H1 (cell line): ENCODE measurements at regions not wholly inside any gene's neighbourhood (a gene's known extent, or its start where the extent isn't known, plus 50 kb on each side); places are given as distances from the start of the nearest gene placed in this dataset.

ENCODE experiments used
- CTCF ChIA-PET: fragments of 300-600 bp; sonication (Branson Sonifier 250); formaldehyde crosslinking; loops from one replicate; lab custom pipeline; 2021; ENCODE audit not compliant: partially characterized antibody; lab: Charles Lee
- POLR2A ChIA-PET: fragments of 300-600 bp; sonication (Branson Sonifier 250); formaldehyde crosslinking; loops from one replicate; lab custom pipeline; 2021; ENCODE audit warnings: inconsistent platforms; ENCODE audit not compliant: partially characterized antibody; lab: Charles Lee
- DNase-seq, 2 experiments: peaks; one replicate each; pipeline versions ENCODE4 v3.0.0 to v3.0.0-alpha.2; 2010 to 2022; ENCODE audit warnings: low spot score in 2 of 2, low read depth in 1 of 2, mixed read lengths in 1 of 2
- FAIRE-seq: peaks from 2 replicates; lab custom pipeline; 2011; peaks lifted over from hg19 to GRCh38; lab: Jason Lieb, UNC
- H2AFZ ChIP-seq: 2 replicates; pipeline ENCODE4 v1.8.1; 2012; ENCODE audit warnings: low read length, inconsistent platforms
- H2AK5ac ChIP-seq: 2 replicates; pipeline ENCODE4 v1.6.1; 2013; ENCODE audit warnings: low read depth, low read length
- H2BK120ac ChIP-seq: replicated peaks from 2 replicates; pipeline ENCODE3; 2013; ENCODE audit warnings: low read depth, low read length, inconsistent platforms
- H2BK12ac ChIP-seq: 2 replicates; pipeline ENCODE4 v1.6.1; 2013; ENCODE audit warnings: low read depth, low read length
- H2BK15ac ChIP-seq: 2 replicates; pipeline ENCODE4 v1.6.1; 2013; ENCODE audit warnings: low read length
- H2BK20ac ChIP-seq: 2 replicates; pipeline ENCODE4 v1.6.1; 2013; ENCODE audit warnings: low read length
- H2BK5ac ChIP-seq: 2 replicates; pipeline ENCODE4 v1.6.1; 2013; ENCODE audit warnings: low read depth, low read length
- H3K14ac ChIP-seq: 2 replicates; pipeline ENCODE4 v1.6.1; 2013; ENCODE audit warnings: inconsistent platforms; ENCODE audit not compliant: insufficient read length
- H3K18ac ChIP-seq: 2 replicates; pipeline ENCODE4 v1.6.1; 2013; ENCODE audit warnings: low read length; ENCODE audit errors: extremely low read depth
- H3K23ac ChIP-seq: 2 replicates; pipeline ENCODE4 v1.6.1; 2013; ENCODE audit warnings: inconsistent platforms; ENCODE audit not compliant: insufficient read length
- H3K23me2 ChIP-seq: 2 replicates; pipeline ENCODE4 v1.6.1; 2013; ENCODE audit warnings: low read depth, low read length
- H3K27ac ChIP-seq: 2 replicates; pipeline ENCODE4 v1.6.1; 2011; ENCODE audit warnings: low read depth, low read length, inconsistent platforms
- H3K27me3 ChIP-seq, 4 experiments: replicated peaks in 1 of 4; 1 replicate in 1 of 4; 2 replicates in 3 of 4; pipeline versions ENCODE4 v1.6.1 to v1.8.1; 2011 to 2013; ENCODE audit warnings: low read length in 3 of 4, mild to moderate bottlenecking in 3 of 4, inconsistent platforms in 2 of 4, mixed read lengths in 2 of 4, moderate library complexity in 1 of 4; ENCODE audit not compliant: control insufficient read depth in 3 of 4, insufficient read depth in 3 of 4; ENCODE audit errors: extremely low read depth in 1 of 4
- H3K36me3 ChIP-seq, 4 experiments: 2 replicates each; pipeline versions ENCODE4 v1.6.1 to v1.8.1; 2011 to 2013; ENCODE audit warnings: mild to moderate bottlenecking in 4 of 4, low read length in 3 of 4, moderate library complexity in 2 of 4, control low read depth in 1 of 4, inconsistent platforms in 1 of 4; ENCODE audit not compliant: insufficient read depth in 4 of 4, control insufficient read depth in 2 of 4
- H3K4ac ChIP-seq: replicated peaks from 2 replicates; pipeline ENCODE3; 2013; ENCODE audit warnings: low read length, low read depth, mixed read lengths, inconsistent platforms; ENCODE audit not compliant: insufficient read length
- H3K4me1 ChIP-seq, 4 experiments: replicated peaks in 1 of 4; 1 replicate in 1 of 4; 2 replicates in 3 of 4; pipeline versions ENCODE4 v1.6.1 to v1.8.1; 2011 to 2013; ENCODE audit warnings: low read length in 3 of 4, inconsistent platforms in 2 of 4, mixed read lengths in 1 of 4; ENCODE audit not compliant: insufficient read depth in 4 of 4, control insufficient read depth in 3 of 4
- H3K4me2 ChIP-seq, 2 experiments: 2 replicates each; pipeline versions ENCODE4 v1.6.1 to v1.8.1; 2011 to 2013; ENCODE audit warnings: low read depth in 2 of 2, low read length in 2 of 2, control low read depth in 1 of 2, inconsistent platforms in 1 of 2, mild to moderate bottlenecking in 1 of 2; ENCODE audit not compliant: insufficient read depth in 1 of 2
- H3K4me3 ChIP-seq, 4 experiments: fragments of 200-600, 300-600 bp in 1 of 4; sonication (generic), shearing (Covaris generic), sonication (Bioruptor Twin) in 1 of 4; 2 replicates each; pipeline versions ENCODE4 v1.5.1 to v1.8.1; 2011 to 2016; ENCODE audit warnings: low read length in 4 of 4, low read depth in 3 of 4, control low read depth in 2 of 4, inconsistent platforms in 2 of 4, mild to moderate bottlenecking in 2 of 4, mixed read lengths in 1 of 4, moderate library complexity in 1 of 4; ENCODE audit not compliant: insufficient read depth in 2 of 4; ENCODE audit errors: extremely low read depth in 1 of 4
- H3K56ac ChIP-seq: replicated peaks from 2 replicates; pipeline ENCODE3; 2013; ENCODE audit warnings: low read depth, mild to moderate bottlenecking, mixed read lengths, low read length, inconsistent platforms; ENCODE audit not compliant: insufficient read length
- H3K79me1 ChIP-seq: 2 replicates; pipeline ENCODE4 v1.6.1; 2013; ENCODE audit warnings: low read depth, low read length, control low read depth
- H3K79me2 ChIP-seq, 2 experiments: 2 replicates each; pipeline versions ENCODE4 v1.6.1 to v1.8.1; 2012 to 2013; ENCODE audit warnings: low read length in 2 of 2, mild to moderate bottlenecking in 2 of 2, inconsistent platforms in 1 of 2; ENCODE audit not compliant: insufficient read depth in 2 of 2, control insufficient read depth in 1 of 2
- H3K9ac ChIP-seq, 4 experiments: replicated peaks in 1 of 4; 1 replicate in 1 of 4; 2 replicates in 3 of 4; pipeline versions ENCODE4 v1.6.1 to v1.8.1; 2011 to 2013; ENCODE audit warnings: low read depth in 3 of 4, low read length in 3 of 4, control low read depth in 2 of 4, mild to moderate bottlenecking in 2 of 4, moderate library complexity in 2 of 4, inconsistent platforms in 1 of 4; ENCODE audit errors: extremely low read depth in 1 of 4
- H3K9me3 ChIP-seq, 2 experiments: 2 replicates each; pipeline versions ENCODE4 v1.6.1 to v1.8.1; 2012 to 2013; ENCODE audit warnings: mild to moderate bottlenecking in 2 of 2, moderate library complexity in 2 of 2, control low read depth in 1 of 2, inconsistent platforms in 1 of 2, low read depth in 1 of 2, low read length in 1 of 2, mixed read lengths in 1 of 2; ENCODE audit not compliant: insufficient read depth in 2 of 2
- H4K20me1 ChIP-seq, 2 experiments: replicated peaks in 1 of 2; 2 replicates each; pipeline versions ENCODE3 to v1.8.1; 2011 to 2013; ENCODE audit warnings: inconsistent platforms in 2 of 2, low read length in 2 of 2, mild to moderate bottlenecking in 1 of 2; ENCODE audit not compliant: insufficient read depth in 2 of 2, control insufficient read depth in 1 of 2
- H4K5ac ChIP-seq: 2 replicates; pipeline ENCODE4 v1.6.1; 2013; ENCODE audit warnings: low read length, low read depth, mixed read lengths, inconsistent platforms; ENCODE audit not compliant: insufficient read length
- H4K8ac ChIP-seq: 2 replicates; pipeline ENCODE4 v1.8.0; 2013; ENCODE audit warnings: mild to moderate bottlenecking, moderate library complexity, low read length, inconsistent platforms; ENCODE audit not compliant: insufficient read depth; ENCODE audit errors: extremely low read depth
- H4K91ac ChIP-seq: replicated peaks from 2 replicates; pipeline ENCODE3; 2013; ENCODE audit warnings: low read length, mixed read lengths, inconsistent platforms; ENCODE audit not compliant: insufficient read length
- ASH2L ChIP-seq: fragments of 200-600, 300-600 bp; sonication (generic); IDR thresholded peaks from one replicate; pipeline ENCODE4 v1.7.1; 2017; ENCODE audit warnings: low read length
- CHD2 ChIP-seq: IDR thresholded peaks from 2 replicates; pipeline ENCODE4 v1.6.1; 2012; ENCODE audit warnings: low read length, improper control_type of control experiment
- CREB1 ChIP-seq: IDR thresholded peaks from 2 replicates; pipeline ENCODE4 v1.6.1; 2012; ENCODE audit warnings: inconsistent platforms
- KDM1A ChIP-seq: fragments of 200-600, 300-600 bp; sonication (generic); IDR thresholded peaks from 2 replicates; pipeline ENCODE4 v1.7.1; 2016; ENCODE audit warnings: mild to moderate bottlenecking, low read length, borderline replicate concordance
- KDM5A ChIP-seq: fragments of 200-600 bp; IDR thresholded peaks from 2 replicates; pipeline ENCODE4 v1.7.1; 2012; ENCODE audit warnings: mild to moderate bottlenecking, low read length, inconsistent platforms, mixed read lengths
- PHF8 ChIP-seq: fragments of 200-600 bp; sonication (generic); conservative IDR thresholded peaks from 2 replicates; pipeline ENCODE4 v1.7.1; 2012; ENCODE audit warnings: low read depth, mild to moderate bottlenecking, inconsistent platforms, low read length, moderate library complexity
- RAD21 ChIP-seq, 2 experiments: IDR thresholded peaks in 1 of 2; conservative IDR thresholded peaks in 1 of 2; 2 replicates each; pipeline ENCODE4 v1.6.1; 2011; ENCODE audit warnings: low read depth in 2 of 2, low read length in 2 of 2, improper control_type of control experiment in 1 of 2, inconsistent platforms in 1 of 2, mild to moderate bottlenecking in 1 of 2, moderate library complexity in 1 of 2
- SIN3A ChIP-seq, 2 experiments: IDR thresholded peaks in 1 of 2; conservative IDR thresholded peaks in 1 of 2; 2 replicates each; pipeline ENCODE4 v1.6.1; 2011 to 2012; ENCODE audit warnings: low read length in 2 of 2, improper control_type of control experiment in 1 of 2, low read depth in 1 of 2, mild to moderate bottlenecking in 1 of 2
- SUZ12 ChIP-seq: fragments of 200-600 bp; sonication (generic); IDR thresholded peaks from 2 replicates; pipeline ENCODE4 v1.6.1; 2012; ENCODE audit warnings: mild to moderate bottlenecking, inconsistent platforms, low read length, moderate library complexity, mixed read lengths
- WGBS, 2 experiments: shearing (Covaris generic) in 1 of 2; methylation state at CpG; one replicate each; pipeline versions ENCODE4 v1.1.6 to v1.1.7; 2013 to 2015; ENCODE audit warnings: low lambda C conversion rate in 2 of 2, mixed read lengths in 2 of 2, inconsistent platforms in 1 of 2, low coverage in 1 of 2, missing lambda C conversion rate in 1 of 2; ENCODE audit not compliant: insufficient replicate concordance in 2 of 2, insufficient coverage in 1 of 2, insufficient read length in 1 of 2; ENCODE audit errors: extremely low coverage in 1 of 2, missing lambda C conversion rate in 1 of 2; 5-methylcytosine and 5-hydroxymethylcytosine counted together
- TF ChIP-seq, protein P1 (sequence below), 3 experiments: IDR thresholded peaks; 1 replicate in 2 of 3; 2 replicates in 1 of 3; pipeline versions ENCODE4 v1.5.1 to v1.6.1; 2011; ENCODE audit warnings: low read length in 3 of 3, mild to moderate bottlenecking in 3 of 3, inconsistent platforms in 2 of 3, low read depth in 1 of 3, moderate library complexity in 1 of 3; ENCODE audit not compliant: insufficient read depth in 1 of 3; ENCODE audit errors: control extremely low read depth in 1 of 3
- TF ChIP-seq, protein P2 (sequence below): IDR thresholded peaks from 2 replicates; pipeline ENCODE4 v1.6.1; 2011; ENCODE audit warnings: low read length, improper control_type of control experiment

DNA sequence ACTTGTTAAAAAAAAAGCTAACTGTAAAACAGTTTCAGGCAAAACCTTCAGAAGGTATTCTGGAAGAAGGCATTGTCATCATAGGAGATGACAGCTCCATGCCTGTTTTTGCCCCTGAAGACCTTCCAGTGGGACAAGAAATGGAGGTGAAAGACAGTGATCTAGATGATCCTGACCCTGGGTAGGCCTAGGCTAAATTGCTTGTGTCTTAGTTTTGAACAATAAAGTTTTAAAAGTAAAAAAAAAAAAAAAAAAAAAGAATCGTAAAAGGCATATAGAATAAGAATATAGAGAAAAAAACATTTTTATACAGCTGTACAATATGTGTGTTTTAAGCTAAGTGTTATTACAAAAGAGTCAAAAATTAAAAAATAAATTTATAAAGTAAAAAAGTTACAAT, 106.6 kb upstream of the PLXNA2 start:
- H3K27ac ChIP-seq: no peak overlapping the region
- no peaks in the 10 kb centered on the region for H3K9me3 ChIP-seq
- no peak overlapping the region for H3K18ac ChIP-seq
- H2AK5ac ChIP-seq: no peak overlapping the region
- no peaks in the 10 kb centered on the region for H3K36me3 ChIP-seq
- H2BK5ac ChIP-seq: no peak overlapping the region
- FAIRE-seq (no peak), DNase-seq (no peak)
- no peaks in the 10 kb centered on the region for H3K27me3 ChIP-seq
- H3K9ac ChIP-seq: no peak overlapping the region
- H4K91ac ChIP-seq: no peak overlapping the region
- 80% methylated on average over 1 of the region's 1 CpG; no CpG with 5 or more reads in 1 of the 2 experiments for WGBS, 2 experiments
- H3K56ac ChIP-seq: no peak overlapping the region
- no peak overlapping the region for H3K4me3 ChIP-seq
- H3K4ac ChIP-seq: no peak overlapping the region
- H4K8ac ChIP-seq: no peak overlapping the region
- H3K4me1 ChIP-seq: peaks cover 0 to 4% (median 0%) of the 10 kb centered on the region in 4 experiments; a peak in 3 of 7 replicates
- H4K20me1 ChIP-seq: no peaks in the 10 kb centered on the region
- H3K79me2 ChIP-seq: no peaks in the 10 kb centered on the region
- no peak overlapping the region for H2BK20ac ChIP-seq
- H3K4me2 ChIP-seq: no peak overlapping the region
- H3K79me1 ChIP-seq: no peaks in the 10 kb centered on the region
- CTCF ChIA-PET: interaction anchor here (0.9 kb wide), 1 partner anchor 11 kb away, joined by 4 read pairs; no protein-coding TSS in a partner anchor
- no peak overlapping the region for H2BK12ac ChIP-seq
- H2AFZ ChIP-seq: no peak overlapping the region
- H3K23me2 ChIP-seq: no peaks in the 10 kb centered on the region
- H2BK120ac ChIP-seq: no peak overlapping the region
- no peak overlapping the region for H4K5ac ChIP-seq
- no peak overlapping the region for H3K23ac ChIP-seq
- H2BK15ac ChIP-seq: no peak overlapping the region
- POLR2A ChIA-PET: no interaction called here
- H3K14ac ChIP-seq: no peak overlapping the region
- no peak for TF ChIP-seq SUZ12
- TF ChIP-seq, protein P1, sequence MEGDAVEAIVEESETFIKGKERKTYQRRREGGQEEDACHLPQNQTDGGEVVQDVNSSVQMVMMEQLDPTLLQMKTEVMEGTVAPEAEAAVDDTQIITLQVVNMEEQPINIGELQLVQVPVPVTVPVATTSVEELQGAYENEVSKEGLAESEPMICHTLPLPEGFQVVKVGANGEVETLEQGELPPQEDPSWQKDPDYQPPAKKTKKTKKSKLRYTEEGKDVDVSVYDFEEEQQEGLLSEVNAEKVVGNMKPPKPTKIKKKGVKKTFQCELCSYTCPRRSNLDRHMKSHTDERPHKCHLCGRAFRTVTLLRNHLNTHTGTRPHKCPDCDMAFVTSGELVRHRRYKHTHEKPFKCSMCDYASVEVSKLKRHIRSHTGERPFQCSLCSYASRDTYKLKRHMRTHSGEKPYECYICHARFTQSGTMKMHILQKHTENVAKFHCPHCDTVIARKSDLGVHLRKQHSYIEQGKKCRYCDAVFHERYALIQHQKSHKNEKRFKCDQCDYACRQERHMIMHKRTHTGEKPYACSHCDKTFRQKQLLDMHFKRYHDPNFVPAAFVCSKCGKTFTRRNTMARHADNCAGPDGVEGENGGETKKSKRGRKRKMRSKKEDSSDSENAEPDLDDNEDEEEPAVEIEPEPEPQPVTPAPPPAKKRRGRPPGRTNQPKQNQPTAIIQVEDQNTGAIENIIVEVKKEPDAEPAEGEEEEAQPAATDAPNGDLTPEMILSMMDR (IDR thresholded peaks at IDR 0.05; ENCODE audit: control extremely low read depth in 1 of 3, insufficient read depth in 1 of 3, low read depth in 1 of 3, low read length in 3 of 3): no peak
- TF ChIP-seq, protein P2, sequence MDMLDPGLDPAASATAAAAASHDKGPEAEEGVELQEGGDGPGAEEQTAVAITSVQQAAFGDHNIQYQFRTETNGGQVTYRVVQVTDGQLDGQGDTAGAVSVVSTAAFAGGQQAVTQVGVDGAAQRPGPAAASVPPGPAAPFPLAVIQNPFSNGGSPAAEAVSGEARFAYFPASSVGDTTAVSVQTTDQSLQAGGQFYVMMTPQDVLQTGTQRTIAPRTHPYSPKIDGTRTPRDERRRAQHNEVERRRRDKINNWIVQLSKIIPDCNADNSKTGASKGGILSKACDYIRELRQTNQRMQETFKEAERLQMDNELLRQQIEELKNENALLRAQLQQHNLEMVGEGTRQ: no peak
- TF ChIP-seq SIN3A (conservative IDR thresholded peaks at IDR 0.05 in 1 of 2, IDR thresholded peaks at IDR 0.05 in 1 of 2; ENCODE audit: low read depth in 1 of 2, low read length in 2 of 2): no peak
- no peak for TF ChIP-seq ASH2L
- TF ChIP-seq KDM1A: no peak
- no peak for TF ChIP-seq CREB1
- TF ChIP-seq PHF8: no peak
- TF ChIP-seq RAD21 (IDR thresholded peaks at IDR 0.05 in 1 of 2, conservative IDR thresholded peaks at IDR 0.05 in 1 of 2; ENCODE audit: low read depth in 2 of 2, low read length in 2 of 2): no peak
- no peak for TF ChIP-seq KDM5A
- no peak for TF ChIP-seq CHD2
